ENCODE measurements at regions not wholly inside any gene's neighbourhood (a gene's known extent, or its start where the extent isn't known, plus 50 kb on each side); places are given as distances from the start of the nearest gene placed in this dataset.

DNA sequence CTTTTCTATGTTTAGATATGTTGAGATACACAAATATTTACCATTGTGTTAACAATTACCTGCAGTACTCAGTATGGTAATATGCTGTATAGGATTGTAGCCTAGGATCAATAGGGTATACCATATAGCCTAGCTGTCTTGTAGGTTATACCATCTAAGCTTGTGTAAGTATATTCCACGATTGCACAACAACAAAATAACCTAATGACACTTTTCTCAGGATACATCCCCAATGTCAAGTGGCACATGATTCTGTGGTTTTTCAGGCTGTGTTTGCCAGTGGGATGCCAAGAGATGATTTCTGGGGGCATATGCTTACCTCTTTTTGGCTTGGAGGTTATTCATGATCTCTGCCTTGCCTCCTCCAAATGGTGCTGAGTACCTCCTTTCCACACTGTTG lies 247.2 kb upstream of the CENPE start:
- TF ChIP-seq CEBPB (IDR thresholded peaks at IDR 0.05), result peak; percentile 33; the same call in 1 of the 2 replicates
- no peak for TF ChIP-seq EP300 (IDR thresholded peaks at IDR 0.05; ENCODE audit: borderline replicate concordance)

DNA sequence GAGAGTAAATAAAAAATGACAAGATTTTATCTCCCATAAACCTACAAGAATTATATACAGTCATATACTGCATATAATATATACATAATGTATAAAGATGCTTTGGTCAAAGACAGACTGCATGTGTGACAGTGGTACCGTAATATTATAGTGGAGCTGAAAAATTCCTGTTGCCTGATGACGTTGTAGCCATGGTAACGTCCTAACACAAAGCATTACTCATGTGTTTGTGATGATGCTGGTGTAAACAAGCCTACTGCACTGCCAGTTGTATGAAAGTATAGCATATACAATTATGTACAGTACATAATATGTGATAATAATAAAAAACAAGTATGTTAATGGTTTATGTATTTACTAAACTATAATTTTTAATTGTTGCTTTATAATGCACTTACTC lies 245.2 kb upstream of the CENPE start:
- no peak for TF ChIP-seq TCF12 (IDR thresholded peaks at IDR 0.05; ENCODE audit: low read depth)
- no peak for TF ChIP-seq CEBPB (IDR thresholded peaks at IDR 0.05)
- TF ChIP-seq, protein P1, sequence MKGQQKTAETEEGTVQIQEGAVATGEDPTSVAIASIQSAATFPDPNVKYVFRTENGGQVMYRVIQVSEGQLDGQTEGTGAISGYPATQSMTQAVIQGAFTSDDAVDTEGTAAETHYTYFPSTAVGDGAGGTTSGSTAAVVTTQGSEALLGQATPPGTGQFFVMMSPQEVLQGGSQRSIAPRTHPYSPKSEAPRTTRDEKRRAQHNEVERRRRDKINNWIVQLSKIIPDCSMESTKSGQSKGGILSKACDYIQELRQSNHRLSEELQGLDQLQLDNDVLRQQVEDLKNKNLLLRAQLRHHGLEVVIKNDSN (IDR thresholded peaks at IDR 0.05), result no peak
- TF ChIP-seq EP300 (IDR thresholded peaks at IDR 0.05; ENCODE audit: borderline replicate concordance), result no peak
- TF ChIP-seq ZBTB7A (IDR thresholded peaks at IDR 0.05; ENCODE audit: low read depth), result no peak
- TF ChIP-seq CREB1 (IDR thresholded peaks at IDR 0.05; ENCODE audit: low read depth), result no peak
- TF ChIP-seq, protein P2, sequence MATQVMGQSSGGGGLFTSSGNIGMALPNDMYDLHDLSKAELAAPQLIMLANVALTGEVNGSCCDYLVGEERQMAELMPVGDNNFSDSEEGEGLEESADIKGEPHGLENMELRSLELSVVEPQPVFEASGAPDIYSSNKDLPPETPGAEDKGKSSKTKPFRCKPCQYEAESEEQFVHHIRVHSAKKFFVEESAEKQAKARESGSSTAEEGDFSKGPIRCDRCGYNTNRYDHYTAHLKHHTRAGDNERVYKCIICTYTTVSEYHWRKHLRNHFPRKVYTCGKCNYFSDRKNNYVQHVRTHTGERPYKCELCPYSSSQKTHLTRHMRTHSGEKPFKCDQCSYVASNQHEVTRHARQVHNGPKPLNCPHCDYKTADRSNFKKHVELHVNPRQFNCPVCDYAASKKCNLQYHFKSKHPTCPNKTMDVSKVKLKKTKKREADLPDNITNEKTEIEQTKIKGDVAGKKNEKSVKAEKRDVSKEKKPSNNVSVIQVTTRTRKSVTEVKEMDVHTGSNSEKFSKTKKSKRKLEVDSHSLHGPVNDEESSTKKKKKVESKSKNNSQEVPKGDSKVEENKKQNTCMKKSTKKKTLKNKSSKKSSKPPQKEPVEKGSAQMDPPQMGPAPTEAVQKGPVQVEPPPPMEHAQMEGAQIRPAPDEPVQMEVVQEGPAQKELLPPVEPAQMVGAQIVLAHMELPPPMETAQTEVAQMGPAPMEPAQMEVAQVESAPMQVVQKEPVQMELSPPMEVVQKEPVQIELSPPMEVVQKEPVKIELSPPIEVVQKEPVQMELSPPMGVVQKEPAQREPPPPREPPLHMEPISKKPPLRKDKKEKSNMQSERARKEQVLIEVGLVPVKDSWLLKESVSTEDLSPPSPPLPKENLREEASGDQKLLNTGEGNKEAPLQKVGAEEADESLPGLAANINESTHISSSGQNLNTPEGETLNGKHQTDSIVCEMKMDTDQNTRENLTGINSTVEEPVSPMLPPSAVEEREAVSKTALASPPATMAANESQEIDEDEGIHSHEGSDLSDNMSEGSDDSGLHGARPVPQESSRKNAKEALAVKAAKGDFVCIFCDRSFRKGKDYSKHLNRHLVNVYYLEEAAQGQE (IDR thresholded peaks at IDR 0.05; ENCODE audit: low read depth), result no peak
- no peak for TF ChIP-seq YY1 (IDR thresholded peaks at IDR 0.05; ENCODE audit: low read depth)
- no peak for TF ChIP-seq TAF1 (IDR thresholded peaks at IDR 0.05; ENCODE audit: low read depth)
- no peak for TF ChIP-seq TEAD4 (IDR thresholded peaks at IDR 0.05)
- no peak for TF ChIP-seq RAD21 (IDR thresholded peaks at IDR 0.05; ENCODE audit: low read depth)
- no peak for TF ChIP-seq EGR1 (IDR thresholded peaks at IDR 0.05)
- no peak for TF ChIP-seq NFIC (IDR thresholded peaks at IDR 0.05)
- no peak for TF ChIP-seq FOXM1 (IDR thresholded peaks at IDR 0.05; ENCODE audit: borderline replicate concordance, low read depth)
- TF ChIP-seq, protein P3, sequence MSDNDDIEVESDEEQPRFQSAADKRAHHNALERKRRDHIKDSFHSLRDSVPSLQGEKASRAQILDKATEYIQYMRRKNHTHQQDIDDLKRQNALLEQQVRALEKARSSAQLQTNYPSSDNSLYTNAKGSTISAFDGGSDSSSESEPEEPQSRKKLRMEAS (IDR thresholded peaks at IDR 0.05), result no peak

DNA sequence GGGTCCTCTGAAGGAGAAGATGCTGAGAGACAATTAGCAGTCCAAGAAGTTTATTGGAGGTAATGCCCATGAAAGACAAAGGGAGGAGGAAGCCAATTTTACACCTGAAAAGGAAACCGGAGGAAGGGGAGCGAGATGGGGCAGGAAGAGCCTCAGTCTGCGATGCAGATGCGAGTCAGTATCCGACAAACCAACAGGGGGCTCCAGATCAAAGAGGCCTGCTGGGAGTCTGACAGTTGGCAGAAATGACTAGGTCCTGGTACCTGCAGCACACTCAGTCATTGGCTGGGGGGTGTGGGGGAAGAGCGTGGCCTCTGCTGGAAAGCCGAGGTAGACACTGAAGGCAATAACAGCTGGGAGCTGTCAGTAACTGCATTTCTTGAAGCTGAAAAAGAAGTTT lies 231.1 kb upstream of the CENPE start:
- TF ChIP-seq TCF12 (IDR thresholded peaks at IDR 0.05; ENCODE audit: low read depth) (no peak), ZBTB7A (IDR thresholded peaks at IDR 0.05; ENCODE audit: low read depth) (no peak), RAD21 (IDR thresholded peaks at IDR 0.05; ENCODE audit: low read depth) (no peak), CEBPB (IDR thresholded peaks at IDR 0.05) (no peak), FOXM1 (IDR thresholded peaks at IDR 0.05; ENCODE audit: borderline replicate concordance, low read depth) (no peak), CREB1 (IDR thresholded peaks at IDR 0.05; ENCODE audit: low read depth) (no peak), TEAD4 (IDR thresholded peaks at IDR 0.05) (no peak), YY1 (IDR thresholded peaks at IDR 0.05; ENCODE audit: low read depth) (no peak), EGR1 (IDR thresholded peaks at IDR 0.05) (no peak), NFIC (IDR thresholded peaks at IDR 0.05) (no peak), TAF1 (IDR thresholded peaks at IDR 0.05; ENCODE audit: low read depth) (no peak), EP300 (IDR thresholded peaks at IDR 0.05; ENCODE audit: borderline replicate concordance) (no peak)
- TF ChIP-seq, protein P2 (IDR thresholded peaks at IDR 0.05; ENCODE audit: low read depth), result no peak
- TF ChIP-seq, protein P3 (IDR thresholded peaks at IDR 0.05), result no peak
- TF ChIP-seq, protein P1 (IDR thresholded peaks at IDR 0.05), result no peak

DNA sequence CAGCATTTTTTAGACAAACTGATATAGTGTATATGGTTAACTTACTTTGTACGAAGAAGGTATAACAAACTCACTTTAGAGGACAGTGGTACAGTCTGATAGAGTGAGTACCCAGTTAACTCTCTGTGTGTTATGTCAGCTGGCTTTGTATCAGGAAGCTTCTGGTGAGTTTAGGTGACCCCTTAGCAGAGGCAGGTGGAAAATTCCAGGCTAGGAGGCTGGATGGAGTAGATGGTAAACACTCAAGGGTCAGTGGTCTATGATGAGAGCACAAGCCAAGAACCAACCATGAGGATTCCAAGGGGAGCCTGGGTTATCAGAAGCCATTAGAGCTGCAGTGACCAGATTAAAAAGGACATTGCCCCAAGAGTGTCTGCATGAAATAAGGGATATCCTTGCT lies 227.3 kb upstream of the CENPE start:
- TF ChIP-seq NFIC (IDR thresholded peaks at IDR 0.05) (no peak), CEBPB (IDR thresholded peaks at IDR 0.05) (no peak), TAF1 (IDR thresholded peaks at IDR 0.05; ENCODE audit: low read depth) (no peak)
- TF ChIP-seq, protein P2 (IDR thresholded peaks at IDR 0.05; ENCODE audit: low read depth), result no peak

DNA sequence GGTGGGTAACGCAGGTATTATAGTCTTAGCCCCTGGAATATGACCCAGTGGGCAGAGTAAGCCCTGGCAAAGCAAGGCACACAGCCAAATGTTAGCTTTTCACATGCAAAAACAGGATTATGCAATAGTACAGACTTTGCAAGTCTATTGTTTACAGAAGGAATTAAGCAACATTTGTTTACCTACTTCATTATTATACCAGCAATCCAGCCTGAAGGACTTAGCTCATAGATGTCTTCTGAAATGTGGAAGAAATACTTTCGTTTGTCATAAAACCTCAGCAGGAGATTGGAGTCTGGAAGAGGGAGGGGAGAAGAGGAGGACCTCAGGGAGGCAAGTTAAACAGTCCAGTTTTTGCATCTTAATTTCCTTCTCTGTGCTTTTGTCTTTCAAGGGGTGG lies 226.7 kb upstream of the CENPE start:
- TF ChIP-seq CEBPB (IDR thresholded peaks at IDR 0.05) (peak; percentile 96), NFIC (IDR thresholded peaks at IDR 0.05) (peak; percentile 34; the same call in 1 of the 2 replicates), RAD21 (IDR thresholded peaks at IDR 0.05; ENCODE audit: low read depth) (no peak)

Measured in Ishikawa (cell line).